ENCODE measurements at regions not wholly inside any gene's neighbourhood (a gene's known extent, or its start where the extent isn't known, plus 50 kb on each side); places are given as distances from the start of the nearest gene placed in this dataset.

- no peak overlapping the region for H3K4me3 ChIP-seq
- in situ Hi-C loops (cut with MboI; ENCODE audit: low pct_unique_long_range_greater_than_20kb in 2 of 9, low sequenced_read_pairs in 9 of 9, unreplicated experiment in 9 of 9), result no loop called here
- no peak for ATAC-seq (replicated peaks in 6 of 8)
- WGBS, 10 experiments, result 0 to 95% (median 86%) methylated on average over 1 to 2 of the region's 2 CpGs; no CpG with 5 or more reads in 1 of the 10 experiments
- no peaks in the 10 kb centered on the region for H3K4me1 ChIP-seq (replicated peaks in 1 of 2)
- H3K27ac ChIP-seq, result no peak overlapping the region
Measured at GRCh38 chr3:78414261-78414660, 1353.5 kb downstream of the ROBO1 start.

- H3K4me3 ChIP-seq, result no peak overlapping the region
- in situ Hi-C loops (cut with MboI; ENCODE audit: low pct_unique_long_range_greater_than_20kb in 2 of 9, low sequenced_read_pairs in 9 of 9, unreplicated experiment in 9 of 9), result no loop called here
- no peak overlapping the region for H3K27ac ChIP-seq
- no peaks in the 10 kb centered on the region for H3K4me1 ChIP-seq (replicated peaks in 1 of 2)
- ATAC-seq (replicated peaks in 6 of 8), result no peak
Measured at GRCh38 chr3:78420611-78421010, 1347.2 kb downstream of the ROBO1 start.

- H3K27ac ChIP-seq, result no peak overlapping the region
- H3K4me1 ChIP-seq (replicated peaks in 1 of 2), result no peaks in the 10 kb centered on the region
- in situ Hi-C loops (cut with MboI; ENCODE audit: low pct_unique_long_range_greater_than_20kb in 2 of 9, low sequenced_read_pairs in 9 of 9, unreplicated experiment in 9 of 9), result no loop called here
- H3K4me3 ChIP-seq, result no peak overlapping the region
- ATAC-seq (replicated peaks in 6 of 8), result peak in 3 of 8 experiments; percentile 87 to 98 (median 93)
- 0 to 88% (median 62%) methylated on average over 5 to 7 of the region's 7 CpGs for WGBS, 10 experiments
Measured at GRCh38 chr3:78421247-78421966, 1346.4 kb downstream of the ROBO1 start.

GRCh38 chr3:78424656-78425055 is 1343.1 kb downstream of the ROBO1 start:
- Histone ChIP-seq H3K4me1 (replicated peaks in 1 of 2) (no peaks in the 10 kb centered on the region), H3K4me3 (no peak overlapping the region), H3K27ac (no peak overlapping the region)
- no peak for ATAC-seq (replicated peaks in 6 of 8)
- in situ Hi-C loops (cut with MboI; ENCODE audit: low pct_unique_long_range_greater_than_20kb in 2 of 9, low sequenced_read_pairs in 9 of 9, unreplicated experiment in 9 of 9), result no loop called here
- WGBS, 10 experiments, result 0 to 100% (median 75%) methylated on average over 1 of the region's 1 CpG; no CpG with 5 or more reads in 1 of the 10 experiments

- in situ Hi-C loops (cut with MboI; ENCODE audit: low pct_unique_long_range_greater_than_20kb in 2 of 9, low sequenced_read_pairs in 9 of 9, unreplicated experiment in 9 of 9), result no loop called here
- ATAC-seq (replicated peaks in 6 of 8), result peak in 3 of 8 experiments; percentile 58 to 85 (median 67)
- 0 to 100% (median 50%) methylated on average over 1 of the region's 1 CpG; no CpG with 5 or more reads in 3 of the 10 experiments for WGBS, 10 experiments
- no peak overlapping the region for H3K27ac ChIP-seq
- no peaks in the 10 kb centered on the region for H3K4me1 ChIP-seq (replicated peaks in 1 of 2)
- H3K4me3 ChIP-seq, result no peak overlapping the region
Measured at GRCh38 chr3:78426454-78426853, 1341.3 kb downstream of the ROBO1 start.

GRCh38 chr3:78427303-78427702 is 1340.5 kb downstream of the ROBO1 start:
- no peak overlapping the region for H3K27ac ChIP-seq
- in situ Hi-C loops (cut with MboI; ENCODE audit: low pct_unique_long_range_greater_than_20kb in 2 of 9, low sequenced_read_pairs in 9 of 9, unreplicated experiment in 9 of 9), result no loop called here
- peak in 3 of 8 experiments; percentile 37 to 91 (median 82) for ATAC-seq (replicated peaks in 6 of 8)

GRCh38 chr3:78430741-78431140 is 1337.1 kb downstream of the ROBO1 start:
- in situ Hi-C loops (cut with MboI; ENCODE audit: low pct_unique_long_range_greater_than_20kb in 2 of 9, low sequenced_read_pairs in 9 of 9, unreplicated experiment in 9 of 9), result no loop called here
- 13 to 83% (median 67%) methylated on average over 1 of the region's 1 CpG; no CpG with 5 or more reads in 1 of the 10 experiments for WGBS, 10 experiments
- no peak for ATAC-seq (replicated peaks in 6 of 8)
- Histone ChIP-seq H3K4me3 (no peak overlapping the region), H3K4me1 (replicated peaks in 1 of 2) (no peaks in the 10 kb centered on the region), H3K27ac (no peak overlapping the region)

More at GRCh38 chr3:78427303-78427702, 1340.5 kb downstream of the ROBO1 start:
- Histone ChIP-seq H3K4me3 (no peak overlapping the region), H3K4me1 (replicated peaks in 1 of 2) (no peaks in the 10 kb centered on the region)

- in situ Hi-C loops (cut with MboI; ENCODE audit: low pct_unique_long_range_greater_than_20kb in 2 of 9, low sequenced_read_pairs in 9 of 9, unreplicated experiment in 9 of 9), result no loop called here
- ATAC-seq (replicated peaks in 6 of 8), result no peak
- Histone ChIP-seq H3K27ac (no peak overlapping the region), H3K4me1 (replicated peaks in 1 of 2) (no peaks in the 10 kb centered on the region), H3K4me3 (no peak overlapping the region)
- 39 to 100% (median 100%) methylated on average over 1 to 3 of the region's 3 CpGs; no CpG with 5 or more reads in 1 of the 10 experiments for WGBS, 10 experiments
Measured at GRCh38 chr3:78434801-78435200, 1333.0 kb downstream of the ROBO1 start.

GRCh38 chr3:78455166-78455565 is 1312.6 kb downstream of the ROBO1 start:
- in situ Hi-C loops (cut with MboI; ENCODE audit: low pct_unique_long_range_greater_than_20kb in 2 of 9, low sequenced_read_pairs in 9 of 9, unreplicated experiment in 9 of 9), result no loop called here
- Histone ChIP-seq H3K4me3 (no peak overlapping the region), H3K4me1 (replicated peaks in 1 of 2) (no peaks in the 10 kb centered on the region), H3K27ac (no peak overlapping the region)
- ATAC-seq (replicated peaks in 6 of 8), result peak in 1 of 8 experiments; percentile 29
- WGBS, 10 experiments, result 0 to 100% (median 77%) methylated on average over 1 of the region's 1 CpG; no CpG with 5 or more reads in 2 of the 10 experiments

GRCh38 chr3:78455712-78456433 is 1311.9 kb downstream of the ROBO1 start:
- WGBS, 10 experiments, result 8 to 92% (median 78%) methylated on average over 1 to 2 of the region's 2 CpGs; no CpG with 5 or more reads in 3 of the 10 experiments
- in situ Hi-C loops (cut with MboI; ENCODE audit: low pct_unique_long_range_greater_than_20kb in 2 of 9, low sequenced_read_pairs in 9 of 9, unreplicated experiment in 9 of 9), result no loop called here
- ATAC-seq (replicated peaks in 6 of 8), result peak in 3 of 8 experiments; percentile 78 to 92 (median 81)
- no peak overlapping the region for H3K27ac ChIP-seq
- H3K4me1 ChIP-seq (replicated peaks in 1 of 2), result no peaks in the 10 kb centered on the region
- H3K4me3 ChIP-seq, result no peak overlapping the region

- H3K4me3 ChIP-seq, result no peak overlapping the region
- in situ Hi-C loops (cut with MboI; ENCODE audit: low pct_unique_long_range_greater_than_20kb in 2 of 9, low sequenced_read_pairs in 9 of 9, unreplicated experiment in 9 of 9), result no loop called here
- H3K27ac ChIP-seq, result no peak overlapping the region
- 50 to 93% (median 78%) methylated on average over 2 of the region's 2 CpGs; no CpG with 5 or more reads in 5 of the 10 experiments for WGBS, 10 experiments
- ATAC-seq (replicated peaks in 6 of 8), result peak in 1 of 8 experiments; percentile 52
- no peaks in the 10 kb centered on the region for H3K4me1 ChIP-seq (replicated peaks in 1 of 2)
Measured at GRCh38 chr3:78459796-78460195, 1308.0 kb downstream of the ROBO1 start.

- Histone ChIP-seq H3K4me1 (replicated peaks in 1 of 2) (no peaks in the 10 kb centered on the region), H3K27ac (no peak overlapping the region), H3K4me3 (no peak overlapping the region)
- ATAC-seq (replicated peaks in 6 of 8), result no peak
- in situ Hi-C loops (cut with MboI; ENCODE audit: low pct_unique_long_range_greater_than_20kb in 2 of 9, low sequenced_read_pairs in 9 of 9, unreplicated experiment in 9 of 9), result no loop called here
- WGBS, 10 experiments, result 0 to 100% (median 44%) methylated on average over 1 to 2 of the region's 2 CpGs
Measured at GRCh38 chr3:78462021-78462420, 1305.8 kb downstream of the ROBO1 start.

- H3K4me3 ChIP-seq, result no peak overlapping the region
- no peaks in the 10 kb centered on the region for H3K4me1 ChIP-seq (replicated peaks in 1 of 2)
- ATAC-seq (replicated peaks in 6 of 8), result no peak
- in situ Hi-C loops (cut with MboI; ENCODE audit: low pct_unique_long_range_greater_than_20kb in 2 of 9, low sequenced_read_pairs in 9 of 9, unreplicated experiment in 9 of 9), result no loop called here
- no peak overlapping the region for H3K27ac ChIP-seq
- 35 to 81% (median 57%) methylated on average over 1 to 3 of the region's 3 CpGs for WGBS, 10 experiments
Measured at GRCh38 chr3:78476076-78476475, 1291.7 kb downstream of the ROBO1 start.
